22Rv1 (cell line): ENCODE measurements at regions not wholly inside any gene's neighbourhood (a gene's known extent, or its start where the extent isn't known, plus 50 kb on each side); places are given as distances from the start of the nearest gene placed in this dataset.

Experiments used
- ZFX ChIP-seq: fragments of 450-650 bp; IDR thresholded peaks from 2 replicates; pipeline ENCODE4 v1.6.1; 2017; ENCODE audit warnings: antibody characterized with exemption, borderline replicate concordance
- TF ChIP-seq, protein P1 (sequence below): fragments of 450-650 bp; IDR thresholded peaks from 2 replicates; pipeline ENCODE4 v1.5.1; 2017; ENCODE audit warnings: mild to moderate bottlenecking

DNA sequence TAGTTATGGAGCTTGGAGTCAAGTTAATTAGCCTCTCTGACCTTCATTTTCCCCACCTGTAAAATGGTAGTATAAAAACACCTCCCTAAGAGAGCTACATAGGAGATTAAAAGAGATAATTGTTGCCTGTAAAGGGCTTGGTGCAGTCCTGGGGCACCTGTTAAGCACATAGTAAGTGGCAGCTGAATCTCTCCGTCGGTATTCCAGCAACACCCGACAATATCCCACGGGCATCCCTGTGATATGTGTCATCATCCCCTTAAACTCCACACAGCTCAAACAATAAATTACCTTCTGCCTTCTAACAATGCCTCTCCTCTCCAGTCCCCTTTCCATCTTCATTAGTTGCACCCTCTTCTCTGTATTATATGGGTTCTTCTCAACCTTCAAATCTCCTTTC, 121.5 kb downstream of the C11orf91 start:
- TF ChIP-seq, protein P1, sequence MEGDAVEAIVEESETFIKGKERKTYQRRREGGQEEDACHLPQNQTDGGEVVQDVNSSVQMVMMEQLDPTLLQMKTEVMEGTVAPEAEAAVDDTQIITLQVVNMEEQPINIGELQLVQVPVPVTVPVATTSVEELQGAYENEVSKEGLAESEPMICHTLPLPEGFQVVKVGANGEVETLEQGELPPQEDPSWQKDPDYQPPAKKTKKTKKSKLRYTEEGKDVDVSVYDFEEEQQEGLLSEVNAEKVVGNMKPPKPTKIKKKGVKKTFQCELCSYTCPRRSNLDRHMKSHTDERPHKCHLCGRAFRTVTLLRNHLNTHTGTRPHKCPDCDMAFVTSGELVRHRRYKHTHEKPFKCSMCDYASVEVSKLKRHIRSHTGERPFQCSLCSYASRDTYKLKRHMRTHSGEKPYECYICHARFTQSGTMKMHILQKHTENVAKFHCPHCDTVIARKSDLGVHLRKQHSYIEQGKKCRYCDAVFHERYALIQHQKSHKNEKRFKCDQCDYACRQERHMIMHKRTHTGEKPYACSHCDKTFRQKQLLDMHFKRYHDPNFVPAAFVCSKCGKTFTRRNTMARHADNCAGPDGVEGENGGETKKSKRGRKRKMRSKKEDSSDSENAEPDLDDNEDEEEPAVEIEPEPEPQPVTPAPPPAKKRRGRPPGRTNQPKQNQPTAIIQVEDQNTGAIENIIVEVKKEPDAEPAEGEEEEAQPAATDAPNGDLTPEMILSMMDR: no peak
- TF ChIP-seq ZFX: no peak
